Cerebellar cortex (tissue), 1 donor: ENCODE measurements at regions not wholly inside any gene's neighbourhood (a gene's known extent, or its start where the extent isn't known, plus 50 kb on each side); places are given as distances from the start of the nearest gene placed in this dataset.

Source experiments
- DNase-seq: peaks from one replicate; pipeline ENCODE4 v3.0.0-alpha.2; 2015; ENCODE audit warnings: low spot score

DNA sequence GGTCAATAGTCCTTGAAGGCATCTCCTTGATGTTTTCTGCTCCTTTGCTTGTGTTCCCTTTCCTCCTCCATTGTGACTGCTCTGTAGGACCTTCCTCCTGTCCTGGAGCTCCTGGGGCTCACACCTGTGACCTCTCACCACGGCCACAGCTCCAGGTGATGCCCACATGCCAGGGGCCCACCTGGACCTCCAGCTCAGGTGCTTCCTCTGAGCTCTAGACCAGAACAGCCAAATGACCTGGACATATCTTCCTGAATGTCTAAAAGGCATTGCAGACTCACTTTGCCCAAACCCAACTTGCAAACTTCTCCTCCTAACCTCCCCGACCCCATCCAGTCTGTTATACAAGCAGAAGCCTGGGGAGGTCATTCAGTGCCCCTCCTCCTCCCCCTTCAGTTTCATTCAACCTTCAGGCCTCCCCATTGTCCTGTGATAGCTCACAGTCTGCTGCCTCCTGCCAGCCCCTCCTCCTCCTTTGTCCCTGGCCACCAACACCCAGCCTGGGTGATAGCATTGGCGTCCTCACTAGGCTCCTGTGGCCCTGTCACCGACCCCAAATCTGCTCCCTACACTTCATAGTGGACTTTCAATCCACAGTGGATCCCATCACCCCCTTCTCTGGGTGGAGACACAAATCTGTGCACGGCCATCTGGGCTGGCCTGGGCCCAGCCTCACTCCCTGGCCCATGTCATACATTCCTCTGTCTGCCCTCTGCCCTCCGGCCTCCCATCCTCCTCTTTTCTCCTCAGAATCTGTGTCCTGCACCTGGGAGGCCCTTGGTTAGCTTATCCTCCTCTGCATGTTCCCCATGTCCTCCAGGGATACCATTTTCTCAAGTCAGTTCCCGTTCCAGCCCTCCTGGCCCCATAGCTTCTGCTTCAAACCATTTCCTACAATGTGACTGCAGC, 310.4 kb upstream of the HDAC4 start:
- no peak for DNase-seq

DNA sequence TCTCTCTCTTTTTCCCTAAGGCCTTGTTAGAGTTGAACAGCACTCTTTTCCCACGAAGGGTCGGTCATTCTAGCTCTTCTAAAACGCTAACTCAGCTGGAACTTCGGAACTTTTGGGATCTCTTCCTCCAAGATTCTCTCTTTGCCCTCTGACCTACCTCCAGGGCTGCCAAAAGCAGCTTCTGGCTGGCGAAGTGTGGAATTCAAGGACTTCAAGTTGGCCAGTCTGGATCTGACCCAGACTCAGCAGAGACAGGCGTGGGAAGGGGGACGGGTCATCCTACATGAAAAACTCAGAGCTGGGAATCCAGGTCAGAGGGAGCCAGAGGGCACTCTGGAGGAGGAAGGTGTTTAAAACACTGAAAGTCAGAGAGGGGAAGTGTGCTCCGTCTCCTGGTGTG, 305.5 kb upstream of the HDAC4 start:
- no peak for DNase-seq

DNA sequence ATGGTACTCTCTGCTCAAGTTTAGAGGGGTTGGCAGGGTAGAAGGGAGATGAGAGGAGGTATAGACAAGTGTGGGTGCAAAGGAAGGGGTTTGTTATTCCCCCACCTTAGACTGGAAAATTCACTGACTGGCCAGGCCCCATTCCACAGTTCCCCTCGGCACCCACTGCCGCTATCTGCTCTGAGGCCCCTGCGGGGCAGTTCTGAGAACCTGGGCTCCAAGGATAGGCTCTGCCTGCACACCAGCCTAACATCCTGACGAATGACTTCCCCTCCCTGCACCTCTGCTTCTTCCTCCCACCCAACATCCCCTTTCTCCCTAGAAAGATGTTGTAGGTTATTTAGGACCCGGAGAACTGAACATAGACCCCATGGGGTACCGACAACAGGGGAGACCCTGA, 303.9 kb upstream of the HDAC4 start:
- no peak for DNase-seq

DNA sequence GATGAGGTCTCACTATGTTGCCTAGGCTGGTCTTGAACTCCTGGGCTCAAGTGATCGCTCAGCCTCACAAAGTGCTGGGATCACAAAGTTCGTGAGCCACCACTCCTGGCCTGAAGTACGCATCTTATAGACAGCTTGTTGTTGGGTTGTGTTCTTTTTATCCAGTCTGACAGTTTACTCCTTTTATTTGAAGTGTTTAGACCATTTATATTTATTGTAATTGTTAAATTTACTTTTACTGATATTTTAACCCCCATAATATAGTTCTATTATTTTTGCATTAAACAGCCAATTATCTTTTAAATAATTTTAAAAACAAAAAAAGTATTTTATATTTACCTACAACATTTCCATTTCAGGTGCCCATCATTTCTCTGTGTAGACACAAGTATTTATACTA, 303.0 kb upstream of the HDAC4 start:
- no peak for DNase-seq

DNA sequence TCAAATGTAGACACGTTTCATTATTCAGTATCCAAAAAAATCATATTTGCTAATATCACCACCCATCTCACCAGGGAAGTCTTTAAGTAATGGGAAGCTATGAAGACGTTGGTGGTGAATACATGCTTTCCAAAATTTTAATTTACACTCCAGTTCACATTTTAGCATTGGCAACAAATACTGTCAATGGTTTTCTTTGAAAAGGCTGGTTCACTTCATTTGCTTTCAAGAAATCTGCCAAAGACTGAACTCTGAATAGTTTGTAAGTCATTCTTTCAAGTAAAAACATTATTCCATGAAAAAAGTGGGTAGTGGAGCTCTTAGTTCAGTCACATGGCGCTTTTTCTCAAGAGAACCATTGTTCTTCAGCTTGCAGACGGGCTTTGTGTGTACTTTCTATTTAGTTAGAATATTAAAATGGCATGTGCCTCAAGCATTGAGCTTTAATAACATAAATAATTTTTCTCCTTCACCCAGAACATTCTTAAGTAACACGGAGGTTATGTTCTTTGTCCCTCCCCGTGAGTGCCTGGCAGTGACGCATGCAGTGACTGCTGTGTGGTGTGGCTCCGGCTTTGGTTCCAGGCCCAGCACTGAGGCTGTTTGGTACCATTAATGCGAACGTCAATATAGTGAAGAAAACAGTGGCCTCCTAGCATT, 300.0 kb upstream of the HDAC4 start:
- DNase-seq: peak; percentile 22

DNA sequence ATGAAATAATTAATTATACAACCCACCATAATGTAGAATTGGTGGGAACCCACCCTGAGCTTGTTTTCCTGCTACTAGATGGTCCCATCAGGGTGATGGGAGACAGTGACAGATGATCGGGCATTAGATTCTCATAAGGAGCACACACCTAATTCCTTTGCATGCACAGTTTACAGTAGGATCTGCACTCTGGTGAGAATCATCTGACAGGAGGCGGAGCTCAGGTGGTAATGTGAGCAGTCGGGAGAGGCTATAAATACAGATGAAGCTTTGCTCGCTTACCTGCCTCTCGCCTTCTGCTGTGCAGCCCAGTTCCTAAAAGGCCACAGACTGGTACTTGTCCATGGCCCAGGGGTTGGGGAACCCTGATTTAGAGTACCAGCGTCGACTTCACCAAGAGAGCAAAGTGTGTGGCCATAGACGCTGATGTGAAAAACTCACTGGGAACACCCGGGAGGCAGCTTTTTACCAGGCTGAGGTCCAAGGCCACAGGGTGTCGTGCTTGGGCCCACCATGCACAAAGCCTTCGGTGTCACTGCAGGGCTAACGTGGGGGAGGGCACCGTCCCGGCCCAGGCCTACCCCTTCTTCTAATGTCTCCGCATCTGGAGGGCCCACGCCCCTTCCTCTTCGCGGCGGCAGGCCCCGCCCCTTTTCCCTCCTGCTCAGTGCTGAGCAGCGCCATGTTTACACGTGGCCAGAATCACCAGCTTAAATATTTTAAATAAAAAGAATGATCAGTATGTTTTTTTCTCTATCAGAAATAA, 296.8 kb upstream of the HDAC4 start:
- no peak for DNase-seq

DNA sequence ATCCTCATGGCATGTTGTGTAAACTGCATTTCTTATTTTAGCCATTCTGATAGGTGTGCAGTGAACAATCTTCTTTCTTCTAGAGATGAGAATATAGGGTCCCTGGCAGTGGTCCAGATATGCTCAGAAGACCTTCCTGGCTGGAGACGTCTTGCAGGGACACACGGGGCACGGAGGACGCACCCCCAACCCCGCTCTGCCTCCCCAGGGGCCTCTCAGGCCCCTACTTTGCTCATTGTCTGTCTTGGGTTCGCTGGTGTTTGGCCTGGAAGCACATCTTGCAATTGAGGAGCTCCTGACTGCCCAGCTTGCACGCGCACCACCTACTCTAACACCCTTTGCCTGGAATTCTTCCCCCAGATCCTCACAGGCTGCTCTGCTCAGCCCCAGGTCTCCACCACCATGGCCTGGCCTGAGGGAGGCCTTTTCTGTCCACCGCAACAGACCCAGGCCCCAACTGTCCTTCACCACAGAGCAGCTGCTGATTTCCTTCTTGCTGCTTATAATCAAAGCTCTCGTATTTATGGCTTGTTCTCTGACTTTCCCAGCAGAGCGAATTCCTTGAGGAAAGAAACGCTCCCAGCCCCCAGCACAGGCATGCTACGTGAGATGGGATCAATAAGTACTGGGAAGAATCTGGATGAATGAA, 295.9 kb upstream of the HDAC4 start:
- DNase-seq: no peak

DNA sequence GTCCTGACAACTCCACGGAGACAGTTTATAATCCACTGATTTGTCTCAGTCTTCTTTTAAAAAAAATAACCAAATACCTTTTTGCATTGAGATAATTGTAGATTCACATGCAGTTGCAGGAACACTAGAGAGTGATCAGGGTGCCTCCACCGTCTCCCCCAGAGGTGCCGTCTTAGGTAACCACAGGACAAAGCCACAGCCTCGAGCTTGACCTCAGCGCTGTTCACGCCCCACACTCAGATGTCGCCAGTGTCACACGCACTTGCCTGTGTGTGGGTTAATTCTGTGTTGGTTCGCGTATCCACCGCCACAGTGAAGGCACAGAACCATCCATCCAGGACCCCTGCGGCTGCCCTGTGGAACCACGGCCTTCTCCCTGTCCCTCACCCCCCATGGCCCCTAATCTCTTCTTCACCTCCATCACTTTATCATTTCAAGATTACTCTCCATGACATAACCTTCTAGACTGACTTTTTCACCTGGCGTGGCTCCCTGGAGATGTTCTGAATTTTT, 295.0 kb upstream of the HDAC4 start:
- DNase-seq: no peak

DNA sequence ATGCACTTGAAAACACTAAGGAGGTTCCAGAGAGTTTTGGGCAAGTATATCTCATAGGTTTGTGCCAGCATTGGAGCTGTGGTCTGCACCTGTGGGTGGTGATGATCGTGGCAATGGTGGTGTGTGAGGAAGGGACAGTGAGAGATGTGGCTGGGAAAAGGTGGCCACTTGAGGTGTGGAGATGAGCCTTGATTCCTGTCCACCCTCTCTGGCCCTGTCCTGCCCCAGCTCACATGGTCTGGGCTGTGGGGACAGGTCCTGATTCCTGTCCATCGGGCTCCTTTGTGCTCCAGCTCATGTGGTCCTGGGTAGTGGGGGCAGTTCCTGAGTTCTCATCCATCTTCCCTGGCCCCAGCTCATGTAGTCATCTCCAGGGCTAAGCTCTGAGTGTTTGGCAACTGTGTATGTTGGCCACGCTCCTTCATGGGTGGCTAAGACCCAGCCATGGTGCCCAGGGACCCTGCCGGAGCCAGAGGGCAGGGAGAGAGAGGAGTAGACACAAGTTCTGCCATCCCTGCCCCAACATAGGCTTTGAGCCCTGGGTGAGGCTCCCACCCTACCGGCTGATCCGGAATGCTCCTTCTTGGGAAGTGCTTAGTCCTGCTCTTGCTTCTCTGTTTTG, 294.4 kb upstream of the HDAC4 start:
- DNase-seq: no peak

DNA sequence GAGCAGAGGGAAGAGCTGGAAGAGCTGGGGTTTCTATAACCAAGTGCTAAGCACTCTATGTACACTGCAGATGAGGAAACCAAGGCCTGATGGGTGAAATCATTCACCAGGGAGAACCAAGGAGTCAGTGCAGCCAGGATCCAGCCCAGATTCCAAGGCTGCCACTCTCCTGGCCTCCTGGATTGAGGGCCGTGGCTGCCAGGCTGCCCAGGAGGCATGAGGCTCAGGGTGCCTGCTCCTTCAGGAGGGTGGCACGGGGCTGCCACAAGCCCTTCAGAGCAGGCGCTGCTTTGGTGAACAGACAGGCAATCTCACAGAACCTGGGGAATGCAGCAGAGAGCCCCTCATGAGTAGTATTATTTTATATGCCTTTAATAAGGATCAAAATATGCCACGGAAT, 293.7 kb upstream of the HDAC4 start:
- DNase-seq: no peak

DNA sequence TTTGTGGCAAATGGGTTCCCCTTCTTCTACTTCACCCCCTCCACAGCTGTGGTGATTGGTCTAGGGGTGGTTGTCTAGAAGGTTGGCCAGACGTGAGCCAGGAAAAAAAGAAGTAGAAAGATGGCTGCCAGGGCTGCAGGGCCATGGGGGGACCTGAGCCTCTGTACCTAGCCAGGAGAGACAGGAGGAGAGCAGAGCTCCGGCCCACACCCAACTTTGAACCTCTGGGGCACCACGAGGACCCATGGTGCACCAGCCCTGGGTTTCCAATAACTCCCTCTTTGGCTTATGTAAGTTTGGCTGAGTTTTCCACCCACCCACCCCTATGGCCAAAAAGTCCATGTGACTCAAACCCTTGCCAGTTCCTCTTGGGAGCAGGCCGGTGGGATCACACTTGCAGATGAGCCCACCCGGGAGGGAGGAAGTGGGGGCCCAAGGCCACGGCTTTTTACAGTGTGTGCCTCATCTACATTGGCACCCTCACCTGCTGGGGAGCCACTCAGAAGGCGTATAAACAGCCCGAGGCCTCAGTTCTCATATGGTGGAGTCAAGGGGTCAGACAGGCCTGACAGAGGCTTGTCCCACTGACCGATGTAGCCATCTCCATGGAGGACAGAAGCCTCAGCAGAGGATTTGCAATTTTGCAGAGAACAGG, 293.1 kb upstream of the HDAC4 start:
- DNase-seq: no peak

DNA sequence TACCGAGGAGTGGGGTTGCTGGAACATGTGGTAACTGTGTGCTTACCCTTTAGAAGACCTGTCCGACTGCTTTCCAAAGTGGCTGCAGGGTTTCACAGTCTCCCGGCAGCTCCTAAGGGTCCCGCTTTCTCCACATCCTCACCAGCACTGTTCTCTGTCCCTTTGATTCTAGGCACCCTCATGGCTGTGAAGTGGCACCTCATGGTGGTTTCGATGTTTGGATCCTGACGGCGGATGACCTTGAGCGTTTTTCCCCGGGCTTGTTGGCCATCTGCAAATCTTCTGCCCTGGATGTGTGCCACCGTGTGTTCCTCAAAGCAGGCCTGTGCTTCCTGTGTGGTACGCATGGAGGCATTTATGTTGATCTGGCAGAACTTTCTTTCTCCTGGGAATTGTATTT, 292.5 kb upstream of the HDAC4 start:
- no peak for DNase-seq

DNA sequence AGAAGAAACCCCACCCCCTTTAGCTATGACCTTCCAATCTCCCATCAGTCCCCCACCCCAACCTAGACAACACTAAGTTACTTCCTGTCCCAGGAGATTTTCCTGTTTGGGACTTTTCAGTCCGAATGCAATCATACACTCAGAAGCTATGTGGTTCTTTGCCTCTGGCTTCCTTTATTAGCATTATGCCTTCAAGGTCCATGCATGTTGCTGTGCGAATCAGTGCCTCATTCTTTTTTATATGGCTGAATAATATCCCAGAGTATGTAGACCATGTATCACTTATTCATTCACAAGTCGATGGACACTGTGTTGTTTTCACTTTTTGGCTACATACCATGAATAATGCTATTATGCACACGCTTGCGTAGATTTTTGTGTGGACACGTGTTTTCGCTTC, 292.1 kb upstream of the HDAC4 start:
- no peak for DNase-seq

DNA sequence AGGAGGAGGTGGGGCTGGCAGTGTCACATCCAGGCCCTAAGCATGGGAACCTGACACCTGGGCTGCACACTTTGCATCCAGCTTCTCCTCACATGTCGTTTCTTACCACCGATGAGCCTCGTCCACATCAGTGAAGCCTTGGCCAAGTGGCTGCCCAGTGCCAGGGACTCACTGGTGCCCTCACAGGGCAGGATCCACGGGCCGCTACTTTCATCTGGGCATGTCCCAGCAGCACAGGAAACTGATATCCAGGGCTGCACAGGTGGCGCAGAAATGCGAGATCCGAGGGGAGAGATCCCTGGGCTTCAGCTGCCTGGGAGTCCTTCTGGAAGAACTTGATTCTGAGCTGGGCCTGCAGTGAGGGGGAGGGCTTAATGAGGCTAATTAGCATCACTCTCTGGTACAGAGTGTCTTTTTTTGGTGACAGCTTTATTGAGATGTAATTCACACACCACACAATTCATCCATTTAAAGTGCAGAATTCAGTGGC, 291.6 kb upstream of the HDAC4 start:
- DNase-seq: no peak

DNA sequence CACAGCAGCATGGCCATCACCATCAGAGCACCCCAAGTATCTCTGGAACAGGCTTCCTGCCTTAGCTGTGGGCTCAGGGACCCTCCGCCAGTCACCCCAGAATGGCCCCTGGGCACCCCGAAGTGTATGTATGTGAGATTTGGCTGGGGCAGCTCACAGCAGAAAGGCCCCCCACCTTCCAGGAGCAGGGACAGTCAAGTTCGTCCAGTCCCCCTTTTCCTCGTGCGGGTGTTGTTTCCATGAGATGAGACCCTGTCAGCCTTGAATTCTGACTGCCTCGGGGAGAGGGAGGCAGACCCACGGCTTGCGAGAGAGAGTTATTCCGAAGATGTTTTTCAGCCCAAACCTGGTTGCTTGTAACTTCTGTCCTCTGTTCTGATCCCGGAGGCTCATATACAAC, 290.9 kb upstream of the HDAC4 start:
- no peak for DNase-seq

DNA sequence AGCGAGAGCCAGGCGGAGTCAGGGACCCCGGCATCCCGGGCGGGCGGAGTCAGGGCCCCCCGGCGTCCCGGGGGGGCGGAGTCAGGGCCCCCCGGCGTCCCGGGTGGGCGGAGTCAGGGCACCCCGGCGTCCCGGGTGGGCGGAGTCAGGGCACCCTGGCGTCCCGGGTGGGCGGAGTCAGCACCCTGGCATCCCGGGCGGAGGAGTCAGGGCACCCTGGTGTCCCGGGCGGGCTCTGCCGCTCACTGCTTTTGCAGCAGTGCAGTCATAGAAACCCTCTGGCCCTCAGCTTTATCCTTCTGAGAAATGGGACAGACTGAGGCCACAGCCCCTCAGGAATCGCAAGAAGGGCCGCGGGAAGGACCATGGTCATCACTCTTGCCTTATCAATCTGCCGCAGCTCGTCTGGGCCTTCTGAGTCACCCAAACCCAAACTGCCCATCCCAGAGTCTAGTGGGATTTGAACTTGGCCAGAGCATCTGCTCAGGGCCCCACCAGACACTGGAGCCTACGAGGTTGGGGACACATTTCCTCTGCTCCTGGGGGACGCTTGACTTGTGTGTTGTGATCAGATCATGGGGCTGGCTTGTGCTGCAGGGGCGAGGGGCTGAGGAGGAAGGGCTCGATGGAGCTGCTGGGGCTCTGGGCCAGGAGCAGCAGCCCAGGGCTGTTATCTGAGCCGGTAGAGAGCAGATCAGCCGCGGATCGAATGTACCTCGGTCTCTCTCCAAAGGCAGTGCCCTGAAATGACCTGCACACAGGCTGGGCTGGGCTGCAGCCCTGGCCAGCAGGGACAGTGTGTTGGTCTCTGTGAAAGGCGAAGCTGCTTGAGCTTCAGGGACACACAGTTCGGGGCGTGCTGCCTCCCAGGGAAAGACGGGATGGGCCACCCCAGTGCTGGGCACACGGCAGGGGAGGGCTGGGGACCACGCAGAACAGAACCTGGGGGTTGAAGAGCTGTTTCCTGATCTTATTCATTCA, 290.1 kb upstream of the HDAC4 start:
- DNase-seq: peak; percentile 12

DNA sequence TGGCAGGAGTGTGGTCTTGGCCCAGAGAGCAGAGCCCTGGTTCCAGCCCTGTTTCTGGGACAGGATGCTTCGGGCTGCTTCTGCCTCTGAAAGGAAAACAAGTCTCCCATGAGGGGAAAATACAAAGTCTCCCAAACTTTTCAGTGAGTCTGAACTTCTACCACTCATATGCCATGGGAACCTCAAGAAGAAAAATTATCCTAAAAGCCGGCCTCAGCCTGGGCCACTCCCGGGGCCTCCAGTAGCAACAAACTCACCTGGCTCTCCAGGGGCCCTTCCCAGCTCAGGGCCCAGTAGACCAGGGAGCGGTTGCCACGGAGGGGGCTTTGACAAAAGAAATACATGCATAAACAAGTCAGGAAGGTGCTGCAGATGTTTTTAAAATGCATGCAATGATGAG, 289.2 kb upstream of the HDAC4 start:
- no peak for DNase-seq

DNA sequence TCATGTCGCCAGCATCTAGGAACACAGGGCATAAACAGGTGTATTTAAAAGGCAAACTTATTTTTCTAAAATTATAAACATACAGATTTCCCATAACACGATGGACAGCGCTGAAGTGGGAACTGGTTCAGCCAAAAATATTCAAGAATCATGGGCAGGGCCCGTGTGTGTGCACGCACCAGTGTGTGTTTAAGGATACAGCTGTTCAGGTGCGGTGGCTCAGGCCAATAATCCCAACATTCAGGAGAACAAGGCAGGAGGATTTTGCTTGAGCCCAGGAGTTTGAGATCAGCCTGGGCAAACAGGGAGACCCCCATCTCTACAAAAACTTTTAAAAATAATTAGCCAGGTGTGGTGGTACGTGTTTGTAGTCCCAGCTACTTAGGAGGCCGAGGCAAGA, 288.6 kb upstream of the HDAC4 start:
- DNase-seq: no peak

DNA sequence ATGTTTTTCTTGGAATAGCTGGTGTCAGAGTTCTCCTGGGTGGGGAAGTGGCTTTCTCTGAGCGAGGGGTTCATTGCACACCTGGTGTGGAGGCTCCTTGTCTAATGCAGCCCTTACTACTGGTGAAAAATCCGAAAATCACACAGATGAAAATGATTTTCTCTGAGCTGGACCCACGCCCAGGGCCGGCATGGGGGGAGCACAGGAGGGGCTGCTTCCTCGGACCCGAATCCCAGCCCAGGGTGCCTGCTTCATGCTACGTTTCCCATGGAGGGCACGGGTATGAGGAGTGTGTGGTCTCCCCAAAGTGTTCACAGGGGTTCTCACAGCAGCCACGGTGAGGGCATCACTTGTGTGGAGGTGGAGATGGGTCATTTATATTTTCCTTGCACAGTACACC, 288.0 kb upstream of the HDAC4 start:
- DNase-seq: no peak
